ENCODE measurements at regions not wholly inside any gene's neighbourhood (a gene's known extent, or its start where the extent isn't known, plus 50 kb on each side); places are given as distances from the start of the nearest gene placed in this dataset.
A peak's percentile ranks its signal among the peaks of the same experiment; 100 is the strongest.

DNA sequence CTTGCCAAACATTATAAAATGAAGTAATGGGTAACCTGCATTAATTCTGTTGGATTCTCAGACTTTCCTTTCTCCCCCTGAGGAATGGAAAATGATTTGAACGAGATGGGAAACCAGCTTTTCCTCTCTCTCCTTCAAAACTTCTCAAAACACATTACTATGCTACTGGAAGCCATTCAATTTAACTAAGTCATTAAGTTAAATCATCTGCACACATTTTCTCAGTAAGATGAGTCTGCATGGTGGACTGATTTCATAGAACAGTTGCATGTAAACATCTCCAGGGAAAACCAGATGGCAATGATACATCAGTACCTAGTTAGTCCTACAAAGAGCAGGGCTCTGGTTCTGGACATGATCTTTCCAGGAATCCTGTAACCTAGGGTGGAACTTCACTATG is 59.9 kb downstream of the BMP4 start:
- Histone ChIP-seq H3K9me3 (replicated peaks) (no peaks in the 10 kb centered on the region; the same call in 1 of the 2 replicates), H3K27me3 (no peaks in the 10 kb centered on the region), H3K4me1 (peaks cover 12% of the 10 kb centered on the region), H3K4me3 (no peak overlapping the region), H3K27ac (no peak overlapping the region), H3K36me3 (no peaks in the 10 kb centered on the region)
- DNase-seq = no peak

DNA sequence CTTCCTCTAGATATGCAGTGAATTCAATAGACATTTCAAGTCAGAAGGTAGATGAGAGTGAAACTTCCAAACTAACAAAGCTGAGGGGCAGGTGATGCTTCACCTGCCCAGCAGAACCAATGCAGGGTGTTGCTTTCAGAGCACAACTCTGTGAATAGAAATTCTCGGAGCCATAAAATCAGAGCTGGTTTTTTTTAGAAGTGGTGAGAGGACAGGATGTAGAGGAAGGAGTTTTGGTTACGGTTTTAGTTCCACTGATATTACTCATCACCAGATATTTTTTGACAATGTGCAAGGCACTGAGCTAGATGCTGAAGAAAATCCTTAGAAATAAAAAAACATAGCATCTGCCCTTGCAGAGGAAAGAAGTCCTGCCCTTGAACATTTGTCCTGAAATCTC is 62.2 kb downstream of the BMP4 start:
- H3K36me3 ChIP-seq = no peaks in the 10 kb centered on the region
- no peak overlapping the region for H3K4me3 ChIP-seq
- peak overlapping the region; percentile 56 for H3K27ac ChIP-seq
- peaks cover 24% of the 10 kb centered on the region for H3K4me1 ChIP-seq
- DNase-seq = peak in 1 of 2 experiments; percentile 55
- no peaks in the 10 kb centered on the region for H3K27me3 ChIP-seq
- H3K9me3 ChIP-seq (replicated peaks) = no peaks in the 10 kb centered on the region; the same call in 1 of the 2 replicates

DNA sequence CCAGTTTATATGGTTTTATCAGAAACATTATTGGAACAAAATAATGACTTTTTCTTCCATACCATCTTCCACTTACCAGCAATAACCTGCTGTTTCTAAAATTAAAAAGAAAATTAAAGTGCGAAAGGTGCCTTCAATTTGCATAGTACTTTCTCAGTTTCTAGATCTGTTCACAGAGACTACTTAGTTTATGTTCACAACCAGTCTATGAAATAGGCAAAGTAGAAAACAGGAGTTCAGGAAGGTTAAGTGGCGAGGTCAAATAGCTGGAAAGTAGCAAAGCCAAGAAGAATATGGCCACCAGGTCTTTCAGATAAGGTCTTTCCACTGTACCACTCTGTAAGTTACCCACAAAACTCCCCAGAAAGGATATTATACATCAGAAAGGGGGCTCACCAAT is 63.3 kb downstream of the BMP4 start:
- Histone ChIP-seq H3K27ac (peak overlapping the region; percentile 56), H3K27me3 (no peaks in the 10 kb centered on the region), H3K36me3 (no peaks in the 10 kb centered on the region), H3K9me3 (replicated peaks) (no peaks in the 10 kb centered on the region; the same call in 1 of the 2 replicates), H3K4me1 (peaks cover 30% of the 10 kb centered on the region), H3K4me3 (no peak overlapping the region)
- no peak for DNase-seq

DNA sequence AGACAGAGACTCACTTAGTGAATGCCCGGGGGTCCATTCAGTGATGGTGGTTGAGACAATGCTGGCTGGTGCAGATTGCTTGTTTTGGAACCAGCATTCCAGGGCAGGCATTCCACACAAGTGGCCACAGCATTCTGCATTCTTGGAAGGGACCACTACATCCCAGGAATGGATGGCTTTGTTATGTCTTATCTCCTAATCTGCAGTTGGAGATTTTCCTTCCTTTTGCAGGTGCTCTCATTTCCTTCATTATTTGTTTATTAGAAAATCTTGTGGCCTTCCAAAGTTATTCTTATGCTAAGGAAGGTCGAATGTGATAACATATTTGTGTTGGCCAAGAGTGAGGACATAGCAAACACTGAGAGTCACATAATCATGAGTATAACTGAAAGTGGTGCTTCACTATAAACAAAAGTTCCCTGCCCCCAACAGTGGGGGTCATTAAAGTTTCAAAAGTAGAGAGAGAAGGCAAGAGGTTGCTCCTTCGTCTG is 66.0 kb downstream of the BMP4 start:
- Histone ChIP-seq H3K4me1 (peaks cover 33% of the 10 kb centered on the region), H3K36me3 (no peaks in the 10 kb centered on the region), H3K27me3 (no peaks in the 10 kb centered on the region), H3K4me3 (no peak overlapping the region), H3K27ac (peak overlapping the region; percentile 36), H3K9me3 (replicated peaks) (no peaks in the 10 kb centered on the region; the same call in 1 of the 2 replicates)
- DNase-seq = peak; percentile 31 to 47

DNA sequence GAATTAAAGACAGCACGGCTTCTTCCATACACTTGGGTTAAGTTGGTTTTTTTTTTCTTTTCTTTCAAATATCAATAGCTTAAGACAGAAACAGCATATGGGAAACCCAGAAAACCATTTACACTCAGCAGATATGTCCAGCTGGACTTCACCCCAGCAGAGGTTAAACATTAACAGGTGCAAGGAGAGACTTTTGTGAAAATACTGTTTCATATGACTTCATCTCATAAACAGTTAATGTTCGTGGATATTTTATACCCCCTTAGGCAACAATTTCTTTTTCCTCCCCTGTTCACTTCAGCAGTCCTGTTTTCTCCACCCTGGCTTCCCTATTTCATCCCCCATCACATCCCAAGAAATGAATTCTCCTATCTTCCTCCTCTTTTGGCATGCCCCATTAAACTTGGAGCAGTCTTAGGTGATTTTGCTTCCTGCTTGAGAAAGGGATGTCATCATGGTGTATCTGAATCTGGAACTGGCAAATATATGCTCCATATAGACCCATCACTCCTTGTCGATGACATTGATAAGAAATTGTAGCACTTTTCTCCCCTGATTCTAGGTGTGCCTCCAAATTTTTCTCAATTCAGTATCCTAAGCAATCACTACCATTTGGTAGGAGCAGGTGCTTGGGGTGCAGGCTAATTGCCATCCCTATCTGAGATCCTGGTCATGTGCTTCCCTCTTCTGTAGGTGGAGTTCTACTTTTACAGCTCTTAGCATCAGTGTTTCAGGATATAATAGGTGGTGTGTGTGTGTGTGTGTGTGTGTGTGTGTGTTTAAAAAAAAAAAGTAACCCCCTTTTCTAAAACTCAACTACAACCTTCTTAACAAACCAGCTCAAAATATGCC is 67.9 kb downstream of the BMP4 start:
- peak in 1 of 2 experiments; percentile 47 for DNase-seq
- no peak overlapping the region for H3K4me3 ChIP-seq
- H3K27ac ChIP-seq = no peak overlapping the region
- no peaks in the 10 kb centered on the region; the same call in 1 of the 2 replicates for H3K9me3 ChIP-seq (replicated peaks)
- H3K27me3 ChIP-seq = no peaks in the 10 kb centered on the region
- peaks cover 29% of the 10 kb centered on the region for H3K4me1 ChIP-seq
- no peaks in the 10 kb centered on the region for H3K36me3 ChIP-seq

DNA sequence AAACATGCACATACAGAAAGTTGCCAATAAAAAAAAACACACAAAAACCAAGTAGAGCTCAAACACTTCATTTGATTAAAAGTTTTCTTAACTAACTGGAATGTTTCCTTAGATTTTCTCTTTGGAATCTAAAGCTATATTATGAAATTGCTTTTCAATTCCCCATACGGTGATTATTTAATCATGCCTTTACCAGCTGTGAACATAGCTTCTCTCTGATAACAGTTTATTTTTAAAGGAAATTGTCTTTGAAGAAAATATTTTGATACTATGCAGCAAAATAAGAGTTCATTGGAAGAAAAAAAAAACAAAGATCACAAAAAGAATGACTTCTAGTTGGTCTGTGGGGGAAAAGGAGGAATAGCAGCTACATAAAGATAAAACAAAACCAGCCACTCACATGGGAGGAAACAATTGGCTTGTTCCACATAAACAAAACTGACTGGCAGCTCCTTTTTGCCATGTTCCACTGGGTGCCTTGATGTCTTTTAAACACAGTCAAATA is 71.4 kb downstream of the BMP4 start:
- no peaks in the 10 kb centered on the region for H3K36me3 ChIP-seq
- H3K27me3 ChIP-seq = no peaks in the 10 kb centered on the region
- no peak overlapping the region for H3K27ac ChIP-seq
- H3K4me1 ChIP-seq = peaks cover 43% of the 10 kb centered on the region
- no peak overlapping the region for H3K4me3 ChIP-seq
- DNase-seq = no peak
- no peaks in the 10 kb centered on the region for H3K9me3 ChIP-seq (replicated peaks)

DNA sequence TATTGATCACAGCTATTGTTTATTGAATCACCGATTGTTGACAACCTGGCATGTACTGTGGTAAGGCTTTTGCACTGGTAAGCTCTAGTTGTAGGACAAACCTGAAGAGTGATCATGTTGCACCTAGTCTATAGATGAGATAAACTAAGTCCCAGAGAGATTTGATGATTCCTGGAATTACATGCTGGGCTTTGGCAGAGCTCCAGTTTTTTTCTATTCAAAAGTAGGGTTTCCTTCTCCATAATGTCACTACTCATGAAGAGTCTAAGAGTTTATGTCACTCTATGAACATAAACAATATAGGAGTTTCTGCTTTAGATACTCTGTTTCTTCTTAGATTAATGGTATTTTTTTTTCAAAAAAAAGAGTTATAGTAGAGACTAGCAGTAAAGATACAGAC is 72.0 kb downstream of the BMP4 start:
- H3K4me1 ChIP-seq = peaks cover 44% of the 10 kb centered on the region
- H3K27ac ChIP-seq = no peak overlapping the region
- H3K36me3 ChIP-seq = no peaks in the 10 kb centered on the region

DNA sequence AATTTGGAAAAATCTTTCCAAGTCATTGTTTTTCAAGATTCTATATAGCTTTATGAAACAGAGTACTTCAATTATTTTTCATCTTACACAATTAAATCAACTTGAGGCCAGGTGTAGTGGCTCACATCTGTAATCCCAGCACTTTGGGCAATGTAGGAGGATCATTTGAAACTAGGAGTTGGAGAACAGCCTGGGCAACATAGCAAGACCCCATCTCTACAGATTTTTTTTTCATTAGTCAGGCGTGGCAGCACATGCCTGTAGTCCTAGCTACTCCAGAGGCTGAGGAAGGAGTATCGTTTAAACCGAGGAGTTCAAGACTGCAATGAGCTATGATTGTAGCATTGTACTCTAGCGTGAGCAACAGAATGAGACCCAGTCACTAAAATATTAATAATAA is 72.9 kb downstream of the BMP4 start:
- no peaks in the 10 kb centered on the region for H3K9me3 ChIP-seq (replicated peaks)
- no peaks in the 10 kb centered on the region for H3K27me3 ChIP-seq
- no peaks in the 10 kb centered on the region for H3K36me3 ChIP-seq
- H3K27ac ChIP-seq = no peak overlapping the region
- no peak for DNase-seq
- no peak overlapping the region for H3K4me3 ChIP-seq
- H3K4me1 ChIP-seq = peaks cover 42% of the 10 kb centered on the region

More for the DNA sequence above, 72.0 kb downstream of the BMP4 start:
- DNase-seq = peak in 1 of 2 experiments; percentile 29
- Histone ChIP-seq H3K9me3 (replicated peaks) (no peaks in the 10 kb centered on the region), H3K27me3 (no peaks in the 10 kb centered on the region), H3K4me3 (no peak overlapping the region)

DNA sequence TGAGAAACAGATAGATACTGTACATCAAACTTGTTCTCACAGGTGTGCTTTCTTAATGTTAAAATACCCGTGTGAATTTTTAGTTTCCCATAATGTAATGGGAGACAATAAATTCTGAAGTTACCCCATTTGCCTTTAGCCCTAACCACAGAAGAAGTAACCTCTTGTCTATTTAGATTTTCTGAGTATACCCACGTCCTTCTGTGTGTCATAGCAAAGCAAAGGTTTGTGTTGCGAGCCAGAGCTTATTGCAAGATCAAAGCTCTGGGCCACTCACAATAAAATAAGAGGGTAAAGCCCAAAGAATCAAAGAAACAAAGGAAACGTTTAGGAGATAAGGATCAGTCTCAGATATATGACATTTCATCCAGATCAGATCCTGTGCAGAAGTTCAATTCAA is 73.9 kb downstream of the BMP4 start:
- no peaks in the 10 kb centered on the region for H3K27me3 ChIP-seq
- no peaks in the 10 kb centered on the region for H3K36me3 ChIP-seq
- H3K27ac ChIP-seq = peak overlapping the region; percentile 92
- DNase-seq = peak in 1 of 2 experiments; percentile 39
- no peak overlapping the region for H3K4me3 ChIP-seq
- H3K9me3 ChIP-seq (replicated peaks) = no peaks in the 10 kb centered on the region
- H3K4me1 ChIP-seq = peaks cover 36% of the 10 kb centered on the region

DNA sequence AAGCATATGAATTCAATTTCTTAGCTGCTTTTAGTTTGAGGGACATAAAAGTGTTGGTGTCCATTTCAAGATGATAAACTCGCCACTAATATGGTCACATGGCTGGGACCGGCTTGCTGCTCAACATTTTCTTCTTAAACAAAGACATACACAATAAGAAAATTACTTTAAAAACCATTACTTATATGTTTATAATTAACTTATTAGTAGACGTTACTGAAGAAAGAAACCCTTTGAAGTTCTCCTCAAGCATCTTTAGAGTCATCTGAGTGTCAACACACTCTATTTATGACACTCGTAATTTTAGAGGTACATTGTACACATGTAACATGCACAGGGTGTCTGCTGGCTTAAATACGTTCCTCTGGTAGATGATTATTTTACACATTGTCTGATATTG is 74.7 kb downstream of the BMP4 start:
- peak overlapping the region; percentile 41 for H3K4me3 ChIP-seq
- DNase-seq = peak in 1 of 2 experiments; percentile 46
- no peaks in the 10 kb centered on the region for H3K27me3 ChIP-seq
- H3K36me3 ChIP-seq = no peaks in the 10 kb centered on the region
- no peaks in the 10 kb centered on the region for H3K9me3 ChIP-seq (replicated peaks)
- peaks cover 36% of the 10 kb centered on the region for H3K4me1 ChIP-seq
- peak overlapping the region; percentile 92 for H3K27ac ChIP-seq

DNA sequence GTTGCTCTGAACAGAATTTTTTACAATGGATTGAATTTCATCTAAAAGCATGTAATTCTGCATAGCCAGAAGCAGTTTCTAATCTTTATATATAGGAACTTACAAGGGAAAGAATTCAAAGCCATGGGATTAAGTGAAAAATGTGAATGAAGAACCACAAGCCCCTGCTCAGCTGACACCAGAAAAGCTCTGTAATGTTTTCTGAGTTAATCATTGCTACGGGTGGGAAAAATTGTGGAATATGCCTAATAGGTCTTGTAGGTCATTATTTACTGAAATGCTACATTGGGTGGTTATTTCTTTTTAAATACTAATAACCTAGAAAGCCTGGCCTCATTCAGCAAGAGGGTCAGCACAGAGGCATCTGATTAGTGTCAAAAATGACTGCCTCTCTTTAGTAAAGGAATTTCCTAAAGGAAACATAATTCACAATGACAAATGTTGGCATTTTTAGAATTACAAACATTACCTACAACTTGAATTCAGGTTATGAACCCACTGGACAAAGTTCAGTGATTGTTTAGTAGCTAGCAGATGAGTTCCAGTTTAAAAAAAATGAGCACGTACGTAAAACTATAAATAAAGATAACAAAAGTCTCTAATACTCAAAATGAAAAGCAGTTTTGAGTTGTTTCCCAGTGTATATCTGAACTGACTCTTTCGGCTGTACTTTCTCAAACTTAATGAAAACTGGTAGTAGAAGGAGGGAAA is 75.3 kb downstream of the BMP4 start:
- Histone ChIP-seq H3K4me1 (peaks cover 36% of the 10 kb centered on the region), H3K36me3 (no peaks in the 10 kb centered on the region), H3K27me3 (no peaks in the 10 kb centered on the region), H3K4me3 (peak overlapping the region; percentile 41), H3K9me3 (replicated peaks) (no peaks in the 10 kb centered on the region), H3K27ac (peak overlapping the region; percentile 92)
- peak; percentile 66 to 90 for DNase-seq

DNA sequence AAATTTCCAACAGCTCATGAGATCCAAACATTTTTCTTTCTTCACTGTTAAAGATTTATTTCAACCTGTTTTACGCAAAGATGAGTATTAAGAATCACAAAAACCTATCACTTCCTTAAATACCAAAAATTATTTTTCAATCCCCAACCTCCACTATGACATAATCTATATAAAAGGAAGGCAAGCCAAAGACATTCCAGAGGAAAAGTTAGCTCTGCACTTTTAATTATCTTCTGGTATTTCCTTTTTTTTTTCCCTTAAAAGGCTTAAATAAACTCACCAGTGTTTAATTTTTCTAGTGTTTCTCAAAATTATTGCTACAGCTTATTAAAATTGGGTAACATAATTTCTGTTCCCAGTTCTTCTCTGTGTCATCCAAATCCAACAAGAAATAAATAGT is 75.9 kb downstream of the BMP4 start:
- Histone ChIP-seq H3K27ac (peak overlapping the region; percentile 92), H3K4me3 (no peak overlapping the region), H3K4me1 (peaks cover 36% of the 10 kb centered on the region), H3K36me3 (no peaks in the 10 kb centered on the region), H3K9me3 (replicated peaks) (no peaks in the 10 kb centered on the region), H3K27me3 (no peaks in the 10 kb centered on the region)
- no peak for DNase-seq

DNA sequence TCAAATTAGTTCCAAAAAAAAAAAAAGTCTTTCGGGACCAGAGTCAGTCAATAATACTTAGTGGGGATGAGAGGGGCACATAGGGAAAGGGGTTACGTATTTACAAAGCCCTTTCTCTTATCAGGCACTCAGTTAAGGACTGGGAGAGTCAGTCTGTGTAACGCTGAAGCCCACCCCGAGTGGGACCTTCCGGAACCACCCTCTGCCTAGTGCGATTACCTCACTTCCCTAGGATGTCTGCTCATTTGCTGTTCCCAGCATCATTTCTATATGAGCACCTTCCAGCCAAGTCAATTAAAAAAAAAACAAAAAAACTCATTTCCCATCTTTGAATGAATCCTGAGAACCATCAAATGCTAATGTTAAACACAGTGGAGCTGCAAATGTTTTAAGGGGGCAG is 76.9 kb downstream of the BMP4 start:
- Histone ChIP-seq H3K27me3 (no peaks in the 10 kb centered on the region), H3K4me1 (peaks cover 35% of the 10 kb centered on the region), H3K4me3 (no peak overlapping the region), H3K9me3 (replicated peaks) (no peaks in the 10 kb centered on the region), H3K27ac (peak overlapping the region; percentile 92; the same call in 1 of the 2 replicates), H3K36me3 (no peaks in the 10 kb centered on the region)
- no peak for DNase-seq

DNA sequence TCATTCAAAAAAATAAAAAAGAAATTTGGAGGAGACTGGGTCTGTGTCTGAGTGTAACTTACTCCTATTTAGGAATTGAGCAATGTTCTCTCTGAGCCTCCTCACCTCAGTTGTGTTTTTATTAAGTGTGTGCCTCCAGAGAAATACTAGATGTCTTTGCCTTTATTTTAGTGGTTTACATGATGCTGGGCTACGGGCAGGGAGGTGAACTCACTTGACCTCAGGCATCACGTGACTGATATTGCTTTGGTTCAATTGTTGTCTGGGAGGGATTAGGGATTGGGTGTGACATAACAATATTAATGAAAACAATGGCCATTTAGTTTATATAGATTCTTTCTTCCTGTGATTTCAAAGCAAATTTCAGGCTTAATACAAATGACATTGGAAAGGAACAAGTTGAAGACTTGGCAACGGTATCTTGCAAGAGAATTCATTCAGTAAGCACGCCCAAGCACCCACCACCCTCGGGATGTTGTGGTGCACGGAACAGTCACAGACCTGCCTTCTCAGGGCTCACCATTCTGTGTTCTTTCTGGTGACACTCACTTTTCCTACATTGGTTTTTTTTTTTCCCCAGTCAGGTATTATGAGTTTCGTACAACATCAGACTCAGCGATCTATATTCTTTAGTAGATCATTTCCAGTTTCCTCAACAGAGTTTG is 77.5 kb downstream of the BMP4 start:
- DNase-seq = peak in 1 of 2 experiments; percentile 11

More for the DNA sequence above, 77.5 kb downstream of the BMP4 start:
- no peaks in the 10 kb centered on the region for H3K27me3 ChIP-seq
- no peaks in the 10 kb centered on the region for H3K9me3 ChIP-seq (replicated peaks)
- peaks cover 29% of the 10 kb centered on the region for H3K4me1 ChIP-seq
- H3K36me3 ChIP-seq = no peaks in the 10 kb centered on the region
- H3K4me3 ChIP-seq = no peak overlapping the region
- H3K27ac ChIP-seq = no peak overlapping the region
